HG02870 (cell line): ENCODE measurements at regions not wholly inside any gene's neighbourhood (a gene's known extent, or its start where the extent isn't known, plus 50 kb on each side); places are given as distances from the start of the nearest gene placed in this dataset.

Experiments used
- ATAC-seq: cut with Tn5 transposase; IDR thresholded peaks from one replicate; pipeline ENCODE4 v1.9.1; 2021; ENCODE audit warnings: mild to moderate bottlenecking, moderate library complexity; ENCODE audit not compliant: unreplicated experiment

GRCh38 chr2:140064243-140064642, 1284.1 kb upstream of the NXPH2 start:
- no peak for ATAC-seq

- no peak for ATAC-seq
Observed at GRCh38 chr2:140063356-140063755, 1283.2 kb upstream of the NXPH2 start.

GRCh38 chr2:140061240-140061639, 1281.0 kb upstream of the NXPH2 start:
- no peak for ATAC-seq

GRCh38 chr2:140057928-140058327, 1277.7 kb upstream of the NXPH2 start:
- no peak for ATAC-seq

- no peak for ATAC-seq
Observed at GRCh38 chr2:140041811-140042210, 1261.6 kb upstream of the NXPH2 start.

- no peak for ATAC-seq
Observed at GRCh38 chr2:140041239-140041638, 1261.0 kb upstream of the NXPH2 start.

- no peak for ATAC-seq
Observed at GRCh38 chr2:140033638-140034037, 1253.4 kb upstream of the NXPH2 start.

GRCh38 chr2:140027966-140028365, 1247.8 kb upstream of the NXPH2 start:
- no peak for ATAC-seq

GRCh38 chr2:140027320-140027719, 1247.1 kb upstream of the NXPH2 start:
- no peak for ATAC-seq

- ATAC-seq: no peak
Observed at GRCh38 chr2:140023291-140023690, 1243.1 kb upstream of the NXPH2 start.

GRCh38 chr2:140018541-140018940, 1238.4 kb upstream of the NXPH2 start:
- ATAC-seq: no peak

- no peak for ATAC-seq
Observed at GRCh38 chr2:140014204-140014546, 1234.0 kb upstream of the NXPH2 start.

- ATAC-seq: no peak
Observed at GRCh38 chr2:140013545-140014203, 1233.5 kb upstream of the NXPH2 start.

- ATAC-seq: no peak
Observed at GRCh38 chr2:140011287-140011686, 1231.1 kb upstream of the NXPH2 start.

GRCh38 chr2:140002110-140002509, 1221.9 kb upstream of the NXPH2 start:
- no peak for ATAC-seq

- no peak for ATAC-seq
Observed at GRCh38 chr2:139992711-139993345, 1212.6 kb upstream of the NXPH2 start.

GRCh38 chr2:139992078-139992477, 1211.9 kb upstream of the NXPH2 start:
- no peak for ATAC-seq

- ATAC-seq: no peak
Observed at GRCh38 chr2:139990646-139991335, 1210.6 kb upstream of the NXPH2 start.

- no peak for ATAC-seq
Observed at GRCh38 chr2:139969323-139969722, 1189.1 kb upstream of the NXPH2 start.

- no peak for ATAC-seq
Observed at GRCh38 chr2:139968588-139968987, 1188.4 kb upstream of the NXPH2 start.

GRCh38 chr2:139967665-139968064, 1187.5 kb upstream of the NXPH2 start:
- ATAC-seq: no peak

- no peak for ATAC-seq
Observed at GRCh38 chr2:139964721-139965440, 1184.7 kb upstream of the NXPH2 start.
